Neural cell (in vitro differentiated cells): ENCODE measurements at regions not wholly inside any gene's neighbourhood (a gene's known extent, or its start where the extent isn't known, plus 50 kb on each side); places are given as distances from the start of the nearest gene placed in this dataset.

ENCODE experiments used
- H2AFZ ChIP-seq: fragments of 200-600, 300-800 bp; sonication (generic), shearing (Covaris generic); 2 replicates; pipeline ENCODE4 v1.6.0; 2014; ENCODE audit warnings: low read depth, mild to moderate bottlenecking, antibody characterized with exemption, low read length, moderate library complexity
- H3F3A ChIP-seq: fragments of 200-600 bp; shearing (Covaris generic); 2 replicates; pipeline ENCODE4 v1.6.1; 2016; ENCODE audit warnings: mild to moderate bottlenecking, moderate library complexity, mixed read lengths, antibody characterized with exemption, low read length; ENCODE audit not compliant: insufficient read depth, poor library complexity, severe bottlenecking
- H3K27ac ChIP-seq: fragments of 200-600, 300-800 bp; sonication (generic), shearing (Covaris generic); 2 replicates; pipeline ENCODE4 v1.5.1; 2014; ENCODE audit warnings: mild to moderate bottlenecking, low read length, moderate library complexity
- H3K27me3 ChIP-seq: fragments of 300-800, 200-600 bp; sonication (generic), shearing (Covaris generic); 2 replicates; pipeline ENCODE4 v1.6.0; 2014; ENCODE audit warnings: mild to moderate bottlenecking, low read depth, low read length, moderate library complexity; ENCODE audit not compliant: insufficient read depth
- H3K36me3 ChIP-seq: fragments of 300-800, 200-600 bp; sonication (generic), shearing (Covaris generic); 2 replicates; pipeline ENCODE4 v1.5.1; 2014; ENCODE audit warnings: mild to moderate bottlenecking, antibody characterized with exemption, low read length, moderate library complexity; ENCODE audit not compliant: insufficient read depth
- H3K4me2 ChIP-seq: fragments of 300-800, 200-600 bp; sonication (generic), shearing (Covaris generic); 2 replicates; pipeline ENCODE4 v1.6.0; 2014; ENCODE audit warnings: mild to moderate bottlenecking, low read length
- H3K4me3 ChIP-seq: fragments of 300-800, 200-600 bp; sonication (generic), shearing (Covaris generic); 2 replicates; pipeline ENCODE4 v1.5.1; 2014; ENCODE audit warnings: mild to moderate bottlenecking, low read length, moderate library complexity
- H3K79me2 ChIP-seq: fragments of 200-600 bp; shearing (Covaris generic); replicated peaks from 2 replicates; pipeline ENCODE4 v1.6.0; 2014; ENCODE audit warnings: mild to moderate bottlenecking, low read length, moderate library complexity; ENCODE audit not compliant: insufficient read depth
- H3K9ac ChIP-seq: fragments of 300-800, 200-600 bp; sonication (generic), shearing (Covaris generic); 2 replicates; pipeline ENCODE4 v1.6.1; 2016; ENCODE audit warnings: mild to moderate bottlenecking, low read length, mixed read lengths
- H3K9me2 ChIP-seq: fragments of 200-600 bp; shearing (Covaris generic); 2 replicates; pipeline ENCODE4 v1.6.1; 2016; ENCODE audit warnings: mild to moderate bottlenecking, low read length, mixed read lengths; ENCODE audit not compliant: insufficient read depth
- H3K9me3 ChIP-seq: fragments of 200-600, 300-800 bp; sonication (generic), shearing (Covaris generic); 2 replicates; pipeline ENCODE4 v1.6.1; 2016; ENCODE audit warnings: mild to moderate bottlenecking, mixed run types, low read length, moderate library complexity, mixed read lengths
- H4K20me1 ChIP-seq: fragments of 200-600 bp; shearing (Covaris generic); 2 replicates; pipeline ENCODE4 v1.6.1; 2016; ENCODE audit warnings: mild to moderate bottlenecking, mixed run types; ENCODE audit not compliant: insufficient read depth
- CTCF ChIP-seq: fragments of 450-650 bp; IDR thresholded peaks from 2 replicates; pipeline ENCODE4 v1.5.1; 2014; ENCODE audit warnings: antibody characterized with exemption, mild to moderate bottlenecking, moderate library complexity; ENCODE audit not compliant: poor library complexity, severe bottlenecking
- EP300 ChIP-seq: fragments of 450-650 bp; conservative IDR thresholded peaks from 2 replicates; pipeline ENCODE4 v1.6.1; 2014; ENCODE audit warnings: antibody characterized with exemption, mild to moderate bottlenecking, moderate library complexity; ENCODE audit not compliant: poor library complexity, severe bottlenecking
- EZH2 ChIP-seq: fragments of 200-600, 300-800 bp; shearing (Covaris generic), sonication (generic); IDR thresholded peaks from 2 replicates; pipeline ENCODE4 v1.6.1; 2014; ENCODE audit warnings: antibody characterized with exemption, low read length, borderline replicate concordance, mild to moderate bottlenecking; ENCODE audit not compliant: insufficient read depth, poor library complexity, severe bottlenecking
- MXI1 ChIP-seq: fragments of 450-650 bp; conservative IDR thresholded peaks from 2 replicates; pipeline ENCODE4 v1.6.1; 2014; ENCODE audit warnings: antibody characterized with exemption, mild to moderate bottlenecking; ENCODE audit not compliant: poor library complexity, severe bottlenecking
- POLR2AphosphoS5 ChIP-seq: IDR thresholded peaks from 2 replicates; pipeline ENCODE4 v1.6.1; 2012
- RAD21 ChIP-seq: fragments of 450-650 bp; conservative IDR thresholded peaks from 2 replicates; pipeline ENCODE4 v1.6.1; 2014; ENCODE audit warnings: antibody characterized with exemption, mild to moderate bottlenecking, moderate library complexity
- SMC3 ChIP-seq: fragments of 450-650 bp; conservative IDR thresholded peaks from 2 replicates; pipeline ENCODE4 v1.6.1; 2014; ENCODE audit warnings: antibody characterized with exemption, mild to moderate bottlenecking, moderate library complexity; ENCODE audit not compliant: poor library complexity
- TAF1 ChIP-seq: IDR thresholded peaks from 2 replicates; pipeline ENCODE4 v1.6.1; 2012; ENCODE audit warnings: low read depth
- TF ChIP-seq, protein P1 (sequence below): IDR thresholded peaks from 2 replicates; pipeline ENCODE4 v1.6.1; 2012; ENCODE audit warnings: borderline replicate concordance

- no peaks in the 10 kb centered on the region for H3K9me2 ChIP-seq
- H3K9ac ChIP-seq: no peak overlapping the region
- TF ChIP-seq CTCF (no peak), EZH2 (no peak), EP300 (no peak), SMC3 (no peak), RAD21 (no peak)
- TF ChIP-seq, protein P1, sequence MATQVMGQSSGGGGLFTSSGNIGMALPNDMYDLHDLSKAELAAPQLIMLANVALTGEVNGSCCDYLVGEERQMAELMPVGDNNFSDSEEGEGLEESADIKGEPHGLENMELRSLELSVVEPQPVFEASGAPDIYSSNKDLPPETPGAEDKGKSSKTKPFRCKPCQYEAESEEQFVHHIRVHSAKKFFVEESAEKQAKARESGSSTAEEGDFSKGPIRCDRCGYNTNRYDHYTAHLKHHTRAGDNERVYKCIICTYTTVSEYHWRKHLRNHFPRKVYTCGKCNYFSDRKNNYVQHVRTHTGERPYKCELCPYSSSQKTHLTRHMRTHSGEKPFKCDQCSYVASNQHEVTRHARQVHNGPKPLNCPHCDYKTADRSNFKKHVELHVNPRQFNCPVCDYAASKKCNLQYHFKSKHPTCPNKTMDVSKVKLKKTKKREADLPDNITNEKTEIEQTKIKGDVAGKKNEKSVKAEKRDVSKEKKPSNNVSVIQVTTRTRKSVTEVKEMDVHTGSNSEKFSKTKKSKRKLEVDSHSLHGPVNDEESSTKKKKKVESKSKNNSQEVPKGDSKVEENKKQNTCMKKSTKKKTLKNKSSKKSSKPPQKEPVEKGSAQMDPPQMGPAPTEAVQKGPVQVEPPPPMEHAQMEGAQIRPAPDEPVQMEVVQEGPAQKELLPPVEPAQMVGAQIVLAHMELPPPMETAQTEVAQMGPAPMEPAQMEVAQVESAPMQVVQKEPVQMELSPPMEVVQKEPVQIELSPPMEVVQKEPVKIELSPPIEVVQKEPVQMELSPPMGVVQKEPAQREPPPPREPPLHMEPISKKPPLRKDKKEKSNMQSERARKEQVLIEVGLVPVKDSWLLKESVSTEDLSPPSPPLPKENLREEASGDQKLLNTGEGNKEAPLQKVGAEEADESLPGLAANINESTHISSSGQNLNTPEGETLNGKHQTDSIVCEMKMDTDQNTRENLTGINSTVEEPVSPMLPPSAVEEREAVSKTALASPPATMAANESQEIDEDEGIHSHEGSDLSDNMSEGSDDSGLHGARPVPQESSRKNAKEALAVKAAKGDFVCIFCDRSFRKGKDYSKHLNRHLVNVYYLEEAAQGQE: no peak
- H3F3A ChIP-seq: no peaks in the 10 kb centered on the region
- H3K4me3 ChIP-seq: no peak overlapping the region
- H3K9me3 ChIP-seq: no peaks in the 10 kb centered on the region
- no peak overlapping the region for H3K27ac ChIP-seq
- no peaks in the 10 kb centered on the region for H3K27me3 ChIP-seq
- no peak overlapping the region for H2AFZ ChIP-seq
- no peaks in the 10 kb centered on the region for H4K20me1 ChIP-seq
- no peak overlapping the region for H3K4me2 ChIP-seq
- no peaks in the 10 kb centered on the region for H3K36me3 ChIP-seq
- H3K79me2 ChIP-seq: no peaks in the 10 kb centered on the region
Observed at GRCh38 chr10:6674291-6674690, 94.2 kb upstream of the PRKCQ start.

GRCh38 chr10:6671976-6672375 lies 91.9 kb upstream of the PRKCQ start:
- Histone ChIP-seq H2AFZ (no peak overlapping the region), H3K36me3 (no peaks in the 10 kb centered on the region), H3K9me2 (no peaks in the 10 kb centered on the region), H3K9me3 (no peaks in the 10 kb centered on the region), H3K9ac (no peak overlapping the region), H3K27me3 (no peaks in the 10 kb centered on the region), H3K4me2 (no peak overlapping the region), H3K4me3 (no peak overlapping the region), H3F3A (no peaks in the 10 kb centered on the region), H4K20me1 (no peaks in the 10 kb centered on the region), H3K27ac (no peak overlapping the region), H3K79me2 (no peaks in the 10 kb centered on the region)
- TF ChIP-seq EP300 (no peak), TAF1 (no peak)

GRCh38 chr10:6669269-6669859 lies 89.3 kb upstream of the PRKCQ start:
- Histone ChIP-seq H3K27me3 (no peaks in the 10 kb centered on the region), H3K36me3 (no peaks in the 10 kb centered on the region), H4K20me1 (no peaks in the 10 kb centered on the region), H3K27ac (no peak overlapping the region), H3K9me3 (no peaks in the 10 kb centered on the region), H3K4me3 (no peak overlapping the region), H3K79me2 (no peaks in the 10 kb centered on the region), H3K4me2 (no peak overlapping the region), H3K9me2 (no peaks in the 10 kb centered on the region), H3K9ac (no peak overlapping the region), H3F3A (no peaks in the 10 kb centered on the region), H2AFZ (no peak overlapping the region)
- TF ChIP-seq MXI1 (no peak), RAD21 (peak; percentile 92), POLR2AphosphoS5 (no peak), EZH2 (no peak), SMC3 (peak; percentile 94), EP300 (no peak), TAF1 (no peak), CTCF (peak; percentile 90)
